ENCODE measurements at regions not wholly inside any gene's neighbourhood (a gene's known extent, or its start where the extent isn't known, plus 50 kb on each side); places are given as distances from the start of the nearest gene placed in this dataset.
A peak's percentile ranks its signal among the peaks of the same experiment; 100 is the strongest.

GRCh38 chr12:42728770-42729534, 139.4 kb upstream of the PRICKLE1 start:
- H3K4me2 ChIP-seq (ENCODE audit: extremely low read depth, insufficient read depth, low read length): no peak overlapping the region
- no peaks in the 10 kb centered on the region for H3K36me3 ChIP-seq (ENCODE audit: control insufficient read depth, insufficient read depth, low read length)
- no peaks in the 10 kb centered on the region for H3K9me3 ChIP-seq (ENCODE audit: control insufficient read depth, insufficient read depth, low read depth, low read length)
- no peak for TF ChIP-seq EZH2 (IDR thresholded peaks at IDR 0.05; ENCODE audit: low read length, missing control alignments)
- no peak for TF ChIP-seq CTCF (conservative IDR thresholded peaks at IDR 0.05 in 1 of 2, IDR thresholded peaks at IDR 0.05 in 1 of 2; ENCODE audit: low read depth in 1 of 2, low read length in 2 of 2)
- H3K4me3 ChIP-seq (replicated peaks in 1 of 4; ENCODE audit: control extremely low read depth in 1 of 4, insufficient read depth in 1 of 4, low read depth in 3 of 4, low read length in 4 of 4): no peak overlapping the region
- no peak overlapping the region for H3K27ac ChIP-seq (ENCODE audit: insufficient read depth, low read length)
- no peaks in the 10 kb centered on the region for H3K4me1 ChIP-seq (ENCODE audit: control insufficient read depth, extremely low read depth, insufficient read depth, low read length)
- no peak overlapping the region for H3K9ac ChIP-seq (ENCODE audit: insufficient read depth, low read length)
- no peaks in the 10 kb centered on the region for H3K79me2 ChIP-seq (ENCODE audit: control insufficient read depth, insufficient read depth, low read length)
- H2AFZ ChIP-seq (ENCODE audit: low read length): no peak overlapping the region
- DNase-seq (ENCODE audit: low read depth in 2 of 2): no peak
- no peaks in the 10 kb centered on the region for H3K27me3 ChIP-seq (ENCODE audit: control insufficient read depth, insufficient read depth, low read length)
- no peaks in the 10 kb centered on the region for H4K20me1 ChIP-seq (ENCODE audit: control insufficient read depth, extremely low read depth, insufficient read depth, low read length)

- no peaks in the 10 kb centered on the region for H3K79me2 ChIP-seq (ENCODE audit: control insufficient read depth, insufficient read depth, low read length)
- TF ChIP-seq EZH2 (IDR thresholded peaks at IDR 0.05; ENCODE audit: low read length, missing control alignments): no peak
- no peak for TF ChIP-seq CTCF (conservative IDR thresholded peaks at IDR 0.05 in 1 of 2, IDR thresholded peaks at IDR 0.05 in 1 of 2; ENCODE audit: low read depth in 1 of 2, low read length in 2 of 2)
- H3K4me3 ChIP-seq (replicated peaks in 1 of 4; ENCODE audit: control extremely low read depth in 1 of 4, insufficient read depth in 1 of 4, low read depth in 3 of 4, low read length in 4 of 4): no peak overlapping the region
- no peak overlapping the region for H3K27ac ChIP-seq (ENCODE audit: insufficient read depth, low read length)
- H4K20me1 ChIP-seq (ENCODE audit: control insufficient read depth, extremely low read depth, insufficient read depth, low read length): no peaks in the 10 kb centered on the region
- no peaks in the 10 kb centered on the region for H3K27me3 ChIP-seq (ENCODE audit: control insufficient read depth, insufficient read depth, low read length)
- H3K9ac ChIP-seq (ENCODE audit: insufficient read depth, low read length): no peak overlapping the region
- H3K4me2 ChIP-seq (ENCODE audit: extremely low read depth, insufficient read depth, low read length): no peak overlapping the region
- no peaks in the 10 kb centered on the region for H3K36me3 ChIP-seq (ENCODE audit: control insufficient read depth, insufficient read depth, low read length)
- no peak overlapping the region for H2AFZ ChIP-seq (ENCODE audit: low read length)
- H3K9me3 ChIP-seq (ENCODE audit: control insufficient read depth, insufficient read depth, low read depth, low read length): no peaks in the 10 kb centered on the region
- no peaks in the 10 kb centered on the region for H3K4me1 ChIP-seq (ENCODE audit: control insufficient read depth, extremely low read depth, insufficient read depth, low read length)
- no peak for DNase-seq (ENCODE audit: low read depth in 2 of 2)
These were observed 138.7 kb upstream of the PRICKLE1 start for GRCh38 chr12:42728287-42728686.

- H3K27ac ChIP-seq (ENCODE audit: insufficient read depth, low read length): no peak overlapping the region
- H3K27me3 ChIP-seq (ENCODE audit: control insufficient read depth, insufficient read depth, low read length): no peaks in the 10 kb centered on the region
- H2AFZ ChIP-seq (ENCODE audit: low read length): no peak overlapping the region
- H4K20me1 ChIP-seq (ENCODE audit: control insufficient read depth, extremely low read depth, insufficient read depth, low read length): no peaks in the 10 kb centered on the region
- H3K36me3 ChIP-seq (ENCODE audit: control insufficient read depth, insufficient read depth, low read length): no peaks in the 10 kb centered on the region
- H3K4me2 ChIP-seq (ENCODE audit: extremely low read depth, insufficient read depth, low read length): no peak overlapping the region
- H3K4me1 ChIP-seq (ENCODE audit: control insufficient read depth, extremely low read depth, insufficient read depth, low read length): no peaks in the 10 kb centered on the region
- no peak overlapping the region for H3K4me3 ChIP-seq (replicated peaks in 1 of 4; ENCODE audit: control extremely low read depth in 1 of 4, insufficient read depth in 1 of 4, low read depth in 3 of 4, low read length in 4 of 4)
- H3K9ac ChIP-seq (ENCODE audit: insufficient read depth, low read length): no peak overlapping the region
- no peaks in the 10 kb centered on the region for H3K79me2 ChIP-seq (ENCODE audit: control insufficient read depth, insufficient read depth, low read length)
- no peak for TF ChIP-seq CTCF (conservative IDR thresholded peaks at IDR 0.05 in 1 of 2, IDR thresholded peaks at IDR 0.05 in 1 of 2; ENCODE audit: low read depth in 1 of 2, low read length in 2 of 2)
- TF ChIP-seq EZH2 (IDR thresholded peaks at IDR 0.05; ENCODE audit: low read length, missing control alignments): no peak
- peak; percentile 93 to 98 for DNase-seq (ENCODE audit: low read depth in 2 of 2)
- no peaks in the 10 kb centered on the region for H3K9me3 ChIP-seq (ENCODE audit: control insufficient read depth, insufficient read depth, low read depth, low read length)
These were observed 136.3 kb upstream of the PRICKLE1 start for GRCh38 chr12:42725809-42726208.

All from fibroblast of lung (primary cell).